IPS DF 6.9 (cell line): ENCODE measurements at regions not wholly inside any gene's neighbourhood (a gene's known extent, or its start where the extent isn't known, plus 50 kb on each side); places are given as distances from the start of the nearest gene placed in this dataset.

Experiments
- DNase-seq: peaks from one replicate; pipeline ENCODE4 v3.0.0-alpha.2; 2013; ENCODE audit warnings: low read depth, low spot score
- H3K27ac ChIP-seq: one replicate; pipeline ENCODE4 v1.5.1; 2013; ENCODE audit warnings: low read length, control low read depth
- H3K27me3 ChIP-seq: 2 replicates; pipeline ENCODE4 v1.6.1; 2013; ENCODE audit warnings: mild to moderate bottlenecking, low read length; ENCODE audit not compliant: control insufficient read depth, insufficient read depth
- H3K36me3 ChIP-seq: 2 replicates; pipeline ENCODE4 v1.6.1; 2013; ENCODE audit warnings: low read length; ENCODE audit not compliant: control insufficient read depth, insufficient read depth
- H3K4me1 ChIP-seq: 2 replicates; pipeline ENCODE4 v1.6.1; 2013; ENCODE audit warnings: low read length; ENCODE audit not compliant: control insufficient read depth, insufficient read depth
- H3K4me3 ChIP-seq: 2 replicates; pipeline ENCODE4 v1.5.1; 2013; ENCODE audit warnings: mild to moderate bottlenecking, low read length
- H3K9me3 ChIP-seq: 2 replicates; pipeline ENCODE4 v1.6.1; 2013; ENCODE audit warnings: low read length, inconsistent platforms; ENCODE audit not compliant: control insufficient read depth, insufficient read depth
- WGBS: extraction: QIAGEN DNeasy Blood & Tissue Kit; methylation state at CpG from one replicate; pipeline ENCODE4 v1.1.7; 2013; ENCODE audit warnings: mixed read lengths, missing lambda C conversion rate; ENCODE audit not compliant: insufficient read length, insufficient coverage; 5-methylcytosine and 5-hydroxymethylcytosine counted together

- DNase-seq = no peak
- WGBS = no CpG with 5 or more reads among the region's 4 CpGs
- H3K9me3 ChIP-seq = no peaks in the 10 kb centered on the region
- H3K27me3 ChIP-seq = no peaks in the 10 kb centered on the region
- H3K36me3 ChIP-seq = no peaks in the 10 kb centered on the region
- no peaks in the 10 kb centered on the region for H3K4me1 ChIP-seq
- H3K4me3 ChIP-seq = no peak overlapping the region
- H3K27ac ChIP-seq = no peak overlapping the region
These were observed 88.3 kb upstream of the PLEKHG7 start for GRCh38 chr12:92614502-92614901.

- H3K4me3 ChIP-seq = no peak overlapping the region
- H3K4me1 ChIP-seq = no peaks in the 10 kb centered on the region
- no peaks in the 10 kb centered on the region for H3K27me3 ChIP-seq
- DNase-seq = no peak
- H3K9me3 ChIP-seq = no peaks in the 10 kb centered on the region
- WGBS = no CpG with 5 or more reads among the region's 2 CpGs
- H3K27ac ChIP-seq = no peak overlapping the region
- H3K36me3 ChIP-seq = no peaks in the 10 kb centered on the region
These were observed 88.8 kb upstream of the PLEKHG7 start for GRCh38 chr12:92614001-92614400.

- Histone ChIP-seq H3K9me3 (no peaks in the 10 kb centered on the region), H3K36me3 (no peaks in the 10 kb centered on the region), H3K27me3 (no peaks in the 10 kb centered on the region), H3K4me1 (no peaks in the 10 kb centered on the region), H3K27ac (no peak overlapping the region), H3K4me3 (no peak overlapping the region)
- no peak for DNase-seq
- no CpG with 5 or more reads among the region's 2 CpGs for WGBS
These were observed 90.2 kb upstream of the PLEKHG7 start for GRCh38 chr12:92612611-92613010.

- no peaks in the 10 kb centered on the region for H3K36me3 ChIP-seq
- DNase-seq = peak; percentile 16
- H3K4me1 ChIP-seq = no peaks in the 10 kb centered on the region
- no peak overlapping the region for H3K27ac ChIP-seq
- H3K4me3 ChIP-seq = no peak overlapping the region
- H3K27me3 ChIP-seq = no peaks in the 10 kb centered on the region
- WGBS = no CpG with 5 or more reads among the region's 8 CpGs
- H3K9me3 ChIP-seq = no peaks in the 10 kb centered on the region
These were observed 94.4 kb upstream of the PLEKHG7 start for GRCh38 chr12:92608151-92609091.

- WGBS = no CpG with 5 or more reads among the region's 2 CpGs
- Histone ChIP-seq H3K36me3 (no peaks in the 10 kb centered on the region), H3K27ac (no peak overlapping the region), H3K27me3 (no peaks in the 10 kb centered on the region), H3K4me1 (no peaks in the 10 kb centered on the region), H3K4me3 (no peak overlapping the region), H3K9me3 (no peaks in the 10 kb centered on the region)
- DNase-seq = no peak
These were observed 95.8 kb upstream of the PLEKHG7 start for GRCh38 chr12:92606956-92607355.

- H3K9me3 ChIP-seq = no peaks in the 10 kb centered on the region
- no peaks in the 10 kb centered on the region for H3K36me3 ChIP-seq
- H3K4me1 ChIP-seq = no peaks in the 10 kb centered on the region
- H3K27me3 ChIP-seq = no peaks in the 10 kb centered on the region
- WGBS = no CpG with 5 or more reads among the region's 3 CpGs
- DNase-seq = no peak
- no peak overlapping the region for H3K4me3 ChIP-seq
- H3K27ac ChIP-seq = no peak overlapping the region
These were observed 97.1 kb upstream of the PLEKHG7 start for GRCh38 chr12:92605621-92606170.

DNA sequence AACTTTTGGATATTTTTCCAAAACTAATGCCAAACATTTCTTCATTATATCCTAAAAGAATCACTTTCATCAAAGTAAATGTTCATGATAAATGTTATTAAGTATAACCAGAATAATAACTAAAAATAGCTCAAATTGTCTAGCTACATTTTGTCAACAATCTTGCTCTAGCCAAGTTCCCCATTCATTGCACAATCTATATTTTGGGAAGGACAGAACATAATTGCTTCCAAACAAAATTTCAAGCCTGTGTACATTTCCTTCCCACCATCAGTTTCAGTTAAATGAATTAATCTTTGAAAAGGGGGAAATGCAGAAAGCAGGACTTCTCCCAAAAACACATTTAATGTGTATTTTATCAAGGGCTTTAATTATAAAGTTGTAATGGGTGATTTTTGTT is 98.0 kb upstream of the PLEKHG7 start:
- DNase-seq = no peak
- Histone ChIP-seq H3K9me3 (no peaks in the 10 kb centered on the region), H3K27me3 (no peaks in the 10 kb centered on the region), H3K4me1 (no peaks in the 10 kb centered on the region), H3K36me3 (no peaks in the 10 kb centered on the region), H3K27ac (no peak overlapping the region), H3K4me3 (no peak overlapping the region)

GRCh38 chr12:92603741-92604432 is 98.9 kb upstream of the PLEKHG7 start:
- Histone ChIP-seq H3K27me3 (no peaks in the 10 kb centered on the region), H3K36me3 (no peaks in the 10 kb centered on the region), H3K4me1 (no peaks in the 10 kb centered on the region), H3K9me3 (no peaks in the 10 kb centered on the region), H3K27ac (no peak overlapping the region), H3K4me3 (no peak overlapping the region)
- DNase-seq = no peak
- no CpG with 5 or more reads among the region's 2 CpGs for WGBS

DNA sequence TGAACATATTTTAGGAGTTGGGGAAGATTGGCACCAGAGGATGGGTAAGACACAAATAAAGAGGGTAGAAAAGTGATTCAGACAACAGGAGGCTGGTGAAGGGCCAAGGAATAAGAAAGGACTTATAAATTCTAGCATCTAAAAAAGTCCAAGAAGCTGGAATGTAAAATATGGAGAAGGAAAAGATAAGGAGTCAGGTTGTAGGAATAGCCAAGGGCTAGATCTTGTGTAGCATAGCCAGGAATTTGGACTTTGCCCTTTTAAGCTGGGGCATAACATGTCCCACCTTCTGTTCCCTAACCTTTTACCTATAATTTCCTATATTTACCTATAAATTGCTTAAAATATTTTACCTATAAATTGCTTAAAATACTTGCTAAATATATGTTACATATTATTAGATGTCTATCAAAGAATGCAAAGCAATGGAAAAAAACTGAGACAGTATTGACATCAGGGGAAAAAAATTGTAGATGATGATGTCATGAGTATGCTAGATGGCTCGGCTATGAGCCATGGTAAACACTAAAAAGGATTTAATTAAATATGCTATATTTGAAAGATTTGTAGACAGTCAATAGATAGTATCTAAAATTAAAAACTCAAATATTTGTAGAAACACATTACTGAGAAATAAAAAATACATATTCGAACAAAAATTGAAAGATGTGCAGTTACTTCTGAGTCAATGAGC is 99.7 kb upstream of the PLEKHG7 start:
- no peak for DNase-seq
- Histone ChIP-seq H3K4me1 (no peaks in the 10 kb centered on the region), H3K36me3 (no peaks in the 10 kb centered on the region), H3K27ac (no peak overlapping the region), H3K27me3 (no peaks in the 10 kb centered on the region), H3K4me3 (no peak overlapping the region), H3K9me3 (no peaks in the 10 kb centered on the region)
- no CpG with 5 or more reads among the region's 2 CpGs for WGBS

GRCh38 chr12:92602476-92602875 is 100.3 kb upstream of the PLEKHG7 start:
- no peaks in the 10 kb centered on the region for H3K4me1 ChIP-seq
- no peaks in the 10 kb centered on the region for H3K36me3 ChIP-seq
- no peak for DNase-seq
- H3K4me3 ChIP-seq = no peak overlapping the region
- no CpG with 5 or more reads among the region's 2 CpGs for WGBS
- H3K27me3 ChIP-seq = no peaks in the 10 kb centered on the region
- no peaks in the 10 kb centered on the region for H3K9me3 ChIP-seq
- H3K27ac ChIP-seq = no peak overlapping the region
